Stomach (tissue), 8 donors: ENCODE measurements at regions not wholly inside any gene's neighbourhood (a gene's known extent, or its start where the extent isn't known, plus 50 kb on each side); places are given as distances from the start of the nearest gene placed in this dataset.

Experiments used
- DNase-seq, 2 donors: peaks; one replicate each; pipeline versions ENCODE4 v3.0.0 to v3.0.0-alpha.2; 2013 to 2019
- H3K27ac ChIP-seq, 5 donors: fragments of 200-600 bp in 4 of 5; sonication (generic) in 4 of 5; one replicate each; pipeline ENCODE4 v1.5.1; 2013 to 2019; ENCODE audit warnings: mild to moderate bottlenecking in 1 of 5, moderate library complexity in 1 of 5
- H3K27me3 ChIP-seq, 3 donors: fragments of 200-600 bp; sonication (generic); one replicate each; pipeline ENCODE4 v1.5.1; 2017 to 2019; ENCODE audit warnings: mixed run types in 1 of 3
- H3K36me3 ChIP-seq, 4 donors: fragments of 200-600 bp; sonication (generic); 1 replicate in 3 of 4; 2 replicates in 1 of 4; pipeline ENCODE4 v1.5.1; 2016 to 2019
- H3K4me1 ChIP-seq, 4 donors: fragments of 200-600 bp; sonication (generic); one replicate each; pipeline ENCODE4 v1.5.1; 2016 to 2019
- H3K4me3 ChIP-seq, 4 donors: fragments of 200-600 bp; sonication (generic) in 3 of 4; one replicate each; pipeline ENCODE4 v1.5.1; 2016 to 2019; ENCODE audit warnings: mild to moderate bottlenecking in 1 of 4
- H3K9me3 ChIP-seq, 4 donors: fragments of 200-600 bp; sonication (generic); one replicate each; pipeline ENCODE4 v1.5.1; 2016 to 2019
- EP300 ChIP-seq: sonication (generic); formaldehyde crosslinking; IDR thresholded peaks from one replicate; pipeline ENCODE4 v1.6.1; 2017; ENCODE audit warnings: antibody characterized with exemption
- POLR2A ChIP-seq, 4 donors: fragments of 450-650 bp; IDR thresholded peaks; one replicate each; pipeline ENCODE4 v1.6.1; 2016; ENCODE audit warnings: antibody characterized with exemption in 4 of 4, control low read depth in 2 of 4, mild to moderate bottlenecking in 1 of 4, moderate library complexity in 1 of 4
- POLR2AphosphoS5 ChIP-seq, 3 donors: sonication (generic); formaldehyde crosslinking; IDR thresholded peaks; one replicate each; pipeline ENCODE4 v1.6.1; 2016; ENCODE audit warnings: antibody characterized with exemption in 3 of 3
- WGBS, 5 donors: extraction: QIAGEN DNeasy Blood & Tissue Kit in 3 of 5; methylation state at CpG; one replicate each; pipeline versions ENCODE4 v1.1.5 to v1.1.7; 2013 to 2018; 5-methylcytosine and 5-hydroxymethylcytosine counted together
- intact Hi-C: fragments of 100-400 bp; cut with DNase I; formaldehyde crosslinking; loops from one replicate; pipeline ENCODE4 v1.15.1; 2023; ENCODE audit warnings: low total_unique reads
- TF ChIP-seq, protein P1 (sequence below), 7 experiments: fragments of 450-650 bp in 4 of 7; fragments of 200-600 bp in 3 of 7; sonication (generic) in 3 of 7; IDR thresholded peaks; one replicate each; pipeline ENCODE4 v1.5.1; 2016 to 2019; ENCODE audit warnings: antibody characterized with exemption in 7 of 7, control low read depth in 2 of 7, mild to moderate bottlenecking in 1 of 7
- donor health status: healthy with polysubstance abuse.
- donor health status: Bipolar disorder and iron deficiency.
- donor health status: healthy.

DNA sequence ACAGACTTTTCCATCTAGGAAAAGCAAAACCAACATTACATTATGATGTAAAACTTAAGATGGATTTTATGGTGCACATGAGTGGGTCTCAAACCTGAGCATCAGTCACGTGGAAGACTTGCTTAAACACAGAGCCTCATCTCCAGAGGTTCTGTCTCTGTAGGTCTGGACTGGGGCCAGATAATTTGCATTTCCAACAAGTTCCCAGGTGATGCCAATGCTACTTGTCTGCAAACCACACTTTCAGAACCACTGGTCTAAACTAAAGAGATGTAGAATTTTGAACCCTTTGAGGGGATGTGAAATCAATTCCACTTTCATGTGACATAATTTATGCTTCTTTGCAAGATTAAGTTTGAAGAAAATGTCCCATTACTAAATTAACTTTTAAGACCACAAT lies 522.8 kb downstream of the MBD2 start:
- H3K27me3 ChIP-seq: no peaks in the 10 kb centered on the region
- no peak for TF ChIP-seq POLR2A (IDR thresholded peaks at IDR 0.05)
- TF ChIP-seq, protein P1, sequence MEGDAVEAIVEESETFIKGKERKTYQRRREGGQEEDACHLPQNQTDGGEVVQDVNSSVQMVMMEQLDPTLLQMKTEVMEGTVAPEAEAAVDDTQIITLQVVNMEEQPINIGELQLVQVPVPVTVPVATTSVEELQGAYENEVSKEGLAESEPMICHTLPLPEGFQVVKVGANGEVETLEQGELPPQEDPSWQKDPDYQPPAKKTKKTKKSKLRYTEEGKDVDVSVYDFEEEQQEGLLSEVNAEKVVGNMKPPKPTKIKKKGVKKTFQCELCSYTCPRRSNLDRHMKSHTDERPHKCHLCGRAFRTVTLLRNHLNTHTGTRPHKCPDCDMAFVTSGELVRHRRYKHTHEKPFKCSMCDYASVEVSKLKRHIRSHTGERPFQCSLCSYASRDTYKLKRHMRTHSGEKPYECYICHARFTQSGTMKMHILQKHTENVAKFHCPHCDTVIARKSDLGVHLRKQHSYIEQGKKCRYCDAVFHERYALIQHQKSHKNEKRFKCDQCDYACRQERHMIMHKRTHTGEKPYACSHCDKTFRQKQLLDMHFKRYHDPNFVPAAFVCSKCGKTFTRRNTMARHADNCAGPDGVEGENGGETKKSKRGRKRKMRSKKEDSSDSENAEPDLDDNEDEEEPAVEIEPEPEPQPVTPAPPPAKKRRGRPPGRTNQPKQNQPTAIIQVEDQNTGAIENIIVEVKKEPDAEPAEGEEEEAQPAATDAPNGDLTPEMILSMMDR (IDR thresholded peaks at IDR 0.05): no peak
- TF ChIP-seq EP300: no peak
- TF ChIP-seq POLR2AphosphoS5 (IDR thresholded peaks at IDR 0.05): no peak
- WGBS, 5 donors: 68 to 83% (median 79%) methylated on average over 1 of the region's 1 CpG
- intact Hi-C loops: no loop called here
- no peak overlapping the region for H3K27ac ChIP-seq
- DNase-seq: no peak
- no peak overlapping the region for H3K4me3 ChIP-seq
- H3K9me3 ChIP-seq: no peaks in the 10 kb centered on the region
- H3K4me1 ChIP-seq: peaks cover 0 to 9% (median 0%) of the 10 kb centered on the region in 4 donors
- no peaks in the 10 kb centered on the region for H3K36me3 ChIP-seq

DNA sequence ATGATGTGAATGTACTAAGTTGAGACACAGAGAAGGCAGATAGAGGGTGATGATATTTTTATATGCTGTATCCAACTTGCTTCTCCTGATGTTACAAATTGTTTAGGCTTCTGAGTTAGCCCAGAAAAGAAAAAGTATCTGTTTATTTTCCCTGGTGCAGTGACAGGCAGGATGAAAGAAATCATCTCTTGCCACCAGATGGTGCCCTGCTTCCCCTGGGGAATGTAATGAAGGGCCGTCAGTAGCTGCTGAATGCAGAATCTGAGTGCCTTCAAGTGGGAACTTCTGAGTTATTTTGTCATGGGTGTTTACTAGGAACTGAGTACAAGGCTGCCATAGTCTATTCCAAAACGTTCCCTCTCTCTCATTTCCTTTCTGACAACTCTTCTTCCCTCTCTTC lies 525.6 kb downstream of the MBD2 start:
- WGBS, 5 donors: 0 to 9% (median 3%) methylated on average over 2 of the region's 2 CpGs
- no peak for TF ChIP-seq POLR2AphosphoS5 (IDR thresholded peaks at IDR 0.05)
- TF ChIP-seq EP300: no peak
- TF ChIP-seq POLR2A (IDR thresholded peaks at IDR 0.05): no peak
- TF ChIP-seq, protein P1 (IDR thresholded peaks at IDR 0.05): peak in 4 of 7 experiments; percentile 40 to 62 (median 50)
- intact Hi-C loops: loop anchor here (10.0 kb wide), 1 partner anchor 426 kb away; no protein-coding TSS in a partner anchor
- no peak overlapping the region for H3K4me3 ChIP-seq
- H3K36me3 ChIP-seq: no peaks in the 10 kb centered on the region
- no peak overlapping the region for H3K27ac ChIP-seq
- peaks cover 0 to 9% (median 0%) of the 10 kb centered on the region in 4 donors for H3K4me1 ChIP-seq
- no peaks in the 10 kb centered on the region for H3K9me3 ChIP-seq
- DNase-seq: peak; percentile 52 to 68
- H3K27me3 ChIP-seq: no peaks in the 10 kb centered on the region

DNA sequence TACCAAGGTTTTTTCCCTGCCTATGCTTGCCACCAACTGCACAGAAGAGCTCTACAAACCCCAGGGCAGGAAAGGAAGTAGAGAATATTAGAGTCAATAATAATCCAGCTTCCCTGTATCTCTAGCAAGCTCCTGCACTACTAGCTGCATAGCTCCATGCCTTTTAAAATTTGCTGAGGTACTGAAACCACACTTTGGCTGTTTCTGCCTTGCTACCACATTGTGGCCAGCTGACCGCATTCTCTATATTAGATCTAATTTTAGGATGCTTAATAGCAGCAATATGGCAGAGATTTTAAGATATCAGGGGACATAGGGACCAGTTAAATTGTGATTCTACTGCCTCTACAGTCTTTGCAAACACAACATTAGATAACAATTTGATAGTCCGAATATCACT lies 534.6 kb downstream of the MBD2 start:
- no peak for DNase-seq
- H3K27me3 ChIP-seq: no peaks in the 10 kb centered on the region
- TF ChIP-seq, protein P1 (IDR thresholded peaks at IDR 0.05): no peak
- TF ChIP-seq POLR2A (IDR thresholded peaks at IDR 0.05): no peak
- TF ChIP-seq POLR2AphosphoS5 (IDR thresholded peaks at IDR 0.05): no peak
- TF ChIP-seq EP300: no peak
- H3K36me3 ChIP-seq: no peaks in the 10 kb centered on the region
- intact Hi-C loops: loop anchor here (10.0 kb wide), 1 partner anchor 435 kb away; no protein-coding TSS in a partner anchor
- no peak overlapping the region for H3K27ac ChIP-seq
- no peaks in the 10 kb centered on the region for H3K9me3 ChIP-seq
- no peaks in the 10 kb centered on the region for H3K4me1 ChIP-seq
- WGBS, 5 donors: 80 to 99% (median 91%) methylated on average over 2 of the region's 2 CpGs
- no peak overlapping the region for H3K4me3 ChIP-seq

DNA sequence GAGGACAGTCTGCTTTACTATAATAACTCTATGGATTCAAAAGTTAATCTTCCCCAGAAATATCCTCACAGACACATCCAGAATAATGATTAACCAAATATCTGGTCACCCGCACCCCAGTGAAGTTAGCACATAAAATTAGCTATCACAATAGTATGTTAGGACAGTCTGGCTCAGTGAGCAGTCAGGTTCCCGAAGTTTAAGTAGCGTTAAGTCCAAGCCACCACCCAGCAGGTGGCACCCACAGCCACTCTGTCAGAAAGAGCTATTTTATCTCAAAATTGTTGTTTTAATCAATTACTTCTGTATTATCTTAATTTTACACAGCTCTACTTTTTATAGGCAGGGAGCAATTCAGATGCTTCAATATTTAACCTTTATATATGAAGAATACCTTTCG lies 537.5 kb downstream of the MBD2 start:
- H3K36me3 ChIP-seq: no peaks in the 10 kb centered on the region
- H3K27me3 ChIP-seq: no peaks in the 10 kb centered on the region
- H3K9me3 ChIP-seq: no peaks in the 10 kb centered on the region
- no peak for TF ChIP-seq POLR2AphosphoS5 (IDR thresholded peaks at IDR 0.05)
- TF ChIP-seq, protein P1 (IDR thresholded peaks at IDR 0.05): no peak
- no peak for TF ChIP-seq POLR2A (IDR thresholded peaks at IDR 0.05)
- no peak for TF ChIP-seq EP300
- no peak overlapping the region for H3K4me3 ChIP-seq
- 74 to 85% (median 80%) methylated on average over 4 of the region's 4 CpGs for WGBS, 5 donors
- no peaks in the 10 kb centered on the region for H3K4me1 ChIP-seq
- H3K27ac ChIP-seq: no peak overlapping the region
- intact Hi-C loops: no loop called here
- no peak for DNase-seq
